Transverse colon (tissue), 3 donors: ENCODE measurements at regions not wholly inside any gene's neighbourhood (a gene's known extent, or its start where the extent isn't known, plus 50 kb on each side); places are given as distances from the start of the nearest gene placed in this dataset.

Experiments
- CTCF ChIP-seq, 5 experiments: fragments of 200-600 bp in 3 of 5; fragments of 450-650 bp in 2 of 5; sonication (generic) in 3 of 5; IDR thresholded peaks; 1 replicate in 2 of 5; 2 replicates in 3 of 5; pipeline ENCODE4 v1.5.1; 2016 to 2017; ENCODE audit warnings: antibody characterized with exemption in 5 of 5, inconsistent platforms in 3 of 5, mild to moderate bottlenecking in 2 of 5, moderate library complexity in 1 of 5
- POLR2A ChIP-seq: fragments of 450-650 bp; IDR thresholded peaks from one replicate; pipeline ENCODE4 v1.6.1; 2016; ENCODE audit warnings: antibody characterized with exemption, mild to moderate bottlenecking, moderate library complexity

- TF ChIP-seq CTCF (IDR thresholded peaks at IDR 0.05): no peak
- TF ChIP-seq POLR2A: no peak
Measured at GRCh38 chr16:86059253-86060171, 160.6 kb downstream of the IRF8 start.
